Upper lobe of left lung (tissue), 4 donors: ENCODE measurements at regions not wholly inside any gene's neighbourhood (a gene's known extent, or its start where the extent isn't known, plus 50 kb on each side); places are given as distances from the start of the nearest gene placed in this dataset.

Source experiments
- POLR2A ChIP-seq, 4 donors: fragments of 450-650 bp; IDR thresholded peaks; one replicate each; pipeline ENCODE4 v1.5.1; 2016 to 2017; ENCODE audit warnings: antibody characterized with exemption in 4 of 4, mild to moderate bottlenecking in 2 of 4
- POLR2AphosphoS5 ChIP-seq, 2 donors: sonication (generic); formaldehyde crosslinking; IDR thresholded peaks; one replicate each; pipeline ENCODE4 v1.5.1; 2017; ENCODE audit warnings: antibody characterized with exemption in 2 of 2
- TF ChIP-seq, protein P1 (sequence below), 6 experiments: fragments of 450-650 bp in 4 of 6; fragments of 200-600 bp in 2 of 6; sonication (generic) in 2 of 6; IDR thresholded peaks; one replicate each; pipeline ENCODE4 v1.5.1; 2016 to 2019; ENCODE audit warnings: antibody characterized with exemption in 6 of 6

DNA sequence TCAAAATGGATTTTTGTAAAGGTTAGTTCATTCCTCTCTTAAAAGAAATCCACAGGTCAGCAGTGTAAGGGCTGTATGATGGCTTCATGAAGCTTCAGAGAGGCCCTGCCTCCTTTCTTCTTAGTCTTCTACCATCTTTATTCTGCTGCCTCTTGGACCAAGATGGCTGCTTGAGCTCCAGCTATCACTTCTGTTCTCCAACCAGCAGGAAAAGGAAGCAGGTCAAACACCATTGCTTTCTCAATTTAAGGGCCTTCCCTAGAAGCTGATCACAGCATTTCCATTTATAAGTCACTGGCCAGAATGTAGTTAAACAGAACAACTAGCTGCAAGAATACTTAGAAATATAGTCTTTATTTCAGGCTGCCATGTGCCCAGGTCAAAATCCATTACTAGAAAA is 336.8 kb upstream of the KLF3 start:
- TF ChIP-seq, protein P1, sequence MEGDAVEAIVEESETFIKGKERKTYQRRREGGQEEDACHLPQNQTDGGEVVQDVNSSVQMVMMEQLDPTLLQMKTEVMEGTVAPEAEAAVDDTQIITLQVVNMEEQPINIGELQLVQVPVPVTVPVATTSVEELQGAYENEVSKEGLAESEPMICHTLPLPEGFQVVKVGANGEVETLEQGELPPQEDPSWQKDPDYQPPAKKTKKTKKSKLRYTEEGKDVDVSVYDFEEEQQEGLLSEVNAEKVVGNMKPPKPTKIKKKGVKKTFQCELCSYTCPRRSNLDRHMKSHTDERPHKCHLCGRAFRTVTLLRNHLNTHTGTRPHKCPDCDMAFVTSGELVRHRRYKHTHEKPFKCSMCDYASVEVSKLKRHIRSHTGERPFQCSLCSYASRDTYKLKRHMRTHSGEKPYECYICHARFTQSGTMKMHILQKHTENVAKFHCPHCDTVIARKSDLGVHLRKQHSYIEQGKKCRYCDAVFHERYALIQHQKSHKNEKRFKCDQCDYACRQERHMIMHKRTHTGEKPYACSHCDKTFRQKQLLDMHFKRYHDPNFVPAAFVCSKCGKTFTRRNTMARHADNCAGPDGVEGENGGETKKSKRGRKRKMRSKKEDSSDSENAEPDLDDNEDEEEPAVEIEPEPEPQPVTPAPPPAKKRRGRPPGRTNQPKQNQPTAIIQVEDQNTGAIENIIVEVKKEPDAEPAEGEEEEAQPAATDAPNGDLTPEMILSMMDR (IDR thresholded peaks at IDR 0.05): no peak
- TF ChIP-seq POLR2A (IDR thresholded peaks at IDR 0.05): no peak
- TF ChIP-seq POLR2AphosphoS5 (IDR thresholded peaks at IDR 0.05): no peak
